ENCODE measurements at regions not wholly inside any gene's neighbourhood (a gene's known extent, or its start where the extent isn't known, plus 50 kb on each side); places are given as distances from the start of the nearest gene placed in this dataset.

- TF ChIP-seq CTCF (optimal IDR thresholded peaks at IDR 0.05 in 1 of 3, IDR thresholded peaks at IDR 0.05 in 1 of 3, conservative IDR thresholded peaks at IDR 0.05 in 1 of 3; ENCODE audit: extremely low read depth in 1 of 3, insufficient read depth in 2 of 3, low read length in 3 of 3) (no peak), EZH2 (IDR thresholded peaks at IDR 0.05; ENCODE audit: low read length) (no peak)
Measured at GRCh38 chr5:67353500-67354450, 157.2 kb upstream of the CD180 start.
